ENCODE measurements at regions not wholly inside any gene's neighbourhood (a gene's known extent, or its start where the extent isn't known, plus 50 kb on each side); places are given as distances from the start of the nearest gene placed in this dataset.
"Not testable (repeated sequence)": the region's sequence is repeated elsewhere in the genome, so short reads cannot be mapped to it uniquely, and the experiment has no call there.

GRCh38 chr2:66170744-66171330 is 264.1 kb upstream of the MEIS1 start:
- no peak for DNase-seq

DNA sequence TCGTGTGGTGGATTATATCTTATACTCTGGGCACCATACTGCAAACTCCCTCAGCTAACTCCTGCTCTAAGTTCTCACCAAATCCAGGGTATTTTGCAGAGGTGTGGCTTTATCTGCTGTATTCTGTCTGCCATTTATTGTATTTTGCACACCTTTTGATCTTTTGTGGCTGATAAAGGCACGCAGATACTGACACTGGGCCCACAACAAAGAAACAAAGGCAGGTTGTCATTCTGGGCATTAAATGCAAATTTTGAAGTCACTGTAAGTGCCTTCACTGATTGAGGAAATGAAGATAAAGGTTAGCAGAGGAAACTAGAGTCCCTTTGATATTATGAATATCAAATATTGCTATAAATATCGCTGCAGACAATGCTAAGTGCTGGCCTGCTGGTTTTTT is 265.8 kb upstream of the MEIS1 start:
- DNase-seq = no peak

GRCh38 chr2:66164470-66164869 is 270.5 kb upstream of the MEIS1 start:
- no peak for DNase-seq

DNA sequence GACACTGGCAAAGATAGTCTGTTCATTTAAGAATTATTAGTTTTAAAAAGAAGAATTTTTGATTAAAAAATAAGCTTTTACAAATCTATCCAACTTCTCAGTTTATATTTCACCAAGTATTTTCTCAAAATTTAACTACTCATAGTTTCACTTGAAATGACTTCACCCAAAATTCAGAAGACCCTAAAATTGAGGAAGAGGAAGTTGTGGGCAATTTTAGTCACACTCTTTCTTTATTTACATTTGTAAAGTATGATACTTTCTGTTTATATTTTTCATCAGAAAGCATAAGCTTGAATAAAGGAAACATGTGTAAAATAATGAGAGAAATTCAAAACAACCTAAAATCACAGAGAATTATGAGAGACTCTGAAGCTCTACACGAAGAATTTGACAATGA is 278.8 kb upstream of the MEIS1 start:
- DNase-seq = no peak

DNA sequence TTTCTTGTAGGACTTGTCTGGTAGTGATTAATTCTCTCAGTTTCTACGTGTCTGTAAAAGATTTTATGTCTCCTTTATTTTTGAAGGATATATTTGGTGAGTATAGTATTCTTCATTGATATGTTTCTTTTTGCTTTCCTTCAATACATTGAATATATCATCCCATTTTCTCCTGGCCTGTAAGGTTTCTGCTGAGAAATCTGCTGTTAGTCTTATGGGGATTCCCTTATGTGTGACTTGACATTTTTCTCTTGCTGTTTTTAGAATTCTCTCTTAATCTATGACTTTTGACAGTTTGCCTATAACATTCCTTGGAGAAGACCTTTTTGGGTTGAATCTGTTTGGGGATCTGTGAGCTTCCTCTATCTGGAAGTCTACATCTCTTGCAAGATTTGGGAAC is 281.0 kb upstream of the MEIS1 start:
- DNase-seq = no peak

GRCh38 chr2:66145490-66145889 is 289.4 kb upstream of the MEIS1 start:
- no peak for DNase-seq

- DNase-seq = not testable (repeated sequence)
Observed at GRCh38 chr2:66144324-66144723, 290.6 kb upstream of the MEIS1 start.

GRCh38 chr2:66137606-66138130 is 297.3 kb upstream of the MEIS1 start:
- DNase-seq = no peak

- DNase-seq = no peak
Observed at GRCh38 chr2:66134138-66134701, 300.7 kb upstream of the MEIS1 start.

- no peak for DNase-seq
Observed at GRCh38 chr2:66127656-66128055, 307.3 kb upstream of the MEIS1 start.

GRCh38 chr2:66127061-66127460 is 307.9 kb upstream of the MEIS1 start:
- no peak for DNase-seq

DNA sequence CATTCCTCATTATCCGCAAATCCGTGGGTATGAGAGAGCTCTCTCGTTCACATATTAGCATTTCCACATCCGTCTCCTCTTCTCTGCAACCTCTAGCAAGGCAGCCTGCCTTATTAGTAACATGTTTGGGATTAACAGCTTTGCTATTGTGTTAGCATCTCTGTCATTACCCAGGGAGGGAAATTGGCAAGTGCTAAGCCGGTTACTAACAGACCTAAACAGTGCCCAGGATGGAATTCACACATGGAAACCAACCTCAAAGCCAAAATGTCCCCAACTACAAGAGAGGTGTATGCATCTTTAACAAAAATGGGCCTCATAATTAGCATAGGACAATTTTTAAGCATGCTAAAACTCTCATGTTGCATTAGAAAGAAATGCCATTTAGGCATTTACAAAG is 309.0 kb upstream of the MEIS1 start:
- no peak for DNase-seq

- no peak for DNase-seq
Observed at GRCh38 chr2:66122516-66122915, 312.4 kb upstream of the MEIS1 start.

GRCh38 chr2:66121946-66122345 is 313.0 kb upstream of the MEIS1 start:
- no peak for DNase-seq

DNA sequence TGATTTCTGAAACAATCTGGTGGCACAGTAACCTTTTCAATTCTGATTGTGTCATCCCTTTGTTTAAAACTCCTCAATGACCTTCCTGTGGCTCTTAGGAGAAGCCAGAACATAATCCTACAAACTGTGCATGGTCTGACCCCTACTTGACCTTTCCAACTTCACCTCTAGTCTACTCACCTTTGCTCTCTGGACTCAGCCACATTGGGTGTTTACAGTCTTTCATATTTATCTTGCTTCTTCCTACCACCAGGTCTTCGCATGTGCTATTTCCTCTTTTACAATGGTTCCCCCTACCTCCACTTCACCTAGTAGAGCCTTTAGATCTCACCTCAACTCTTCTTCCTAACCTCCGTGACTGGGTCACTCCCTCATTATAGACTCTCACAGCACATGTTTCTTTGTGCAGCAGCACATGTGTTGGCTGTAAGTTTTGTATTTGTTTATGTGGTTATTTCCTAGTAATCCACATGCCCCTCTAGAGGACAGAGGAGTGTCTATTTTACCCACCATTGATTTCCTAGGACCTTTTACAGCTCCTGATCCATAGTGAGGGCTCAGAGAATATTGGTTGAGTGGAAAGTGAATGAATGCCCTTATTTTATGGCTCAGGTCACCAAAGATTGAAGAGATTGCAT is 320.8 kb upstream of the MEIS1 start:
- no peak for DNase-seq

GRCh38 chr2:66111706-66112105 is 323.2 kb upstream of the MEIS1 start:
- no peak for DNase-seq

DNA sequence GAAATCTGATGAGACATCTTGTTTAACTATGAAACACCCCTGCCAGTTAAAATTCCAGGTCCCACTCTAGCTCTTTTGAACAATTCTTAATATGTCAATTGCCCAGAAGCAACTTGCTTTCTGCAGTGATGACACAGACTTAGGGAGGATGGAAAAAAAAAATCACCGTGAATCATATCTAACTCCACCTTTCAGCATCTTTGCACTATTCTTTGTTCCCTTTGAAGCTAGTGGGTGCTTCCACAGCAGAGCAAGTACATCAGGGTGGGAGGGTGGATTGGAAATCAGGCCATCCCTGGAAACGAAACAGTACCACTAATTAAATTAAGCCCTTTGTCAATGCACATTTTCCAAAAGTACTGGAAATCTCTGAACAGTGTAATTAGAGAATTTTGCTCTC is 324.3 kb upstream of the MEIS1 start:
- no peak for DNase-seq

DNA sequence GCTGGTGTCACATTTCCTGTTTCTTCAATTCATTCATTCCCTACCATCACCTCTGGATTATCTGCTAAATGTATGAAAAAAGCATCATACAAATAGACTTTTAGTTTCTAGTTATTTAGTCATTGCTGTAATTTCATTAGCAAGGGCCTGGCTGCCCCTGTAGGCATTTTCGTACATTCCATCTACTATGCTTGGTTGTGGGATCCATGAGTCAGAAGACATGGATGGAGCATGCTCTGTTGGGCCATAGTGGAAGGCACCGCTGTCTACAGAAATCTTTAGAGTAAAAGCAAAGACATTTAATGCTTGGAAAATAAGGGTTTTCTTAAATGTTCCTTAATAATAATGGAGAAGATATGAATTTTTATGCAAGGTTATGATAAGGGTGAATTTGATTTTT is 324.8 kb upstream of the MEIS1 start:
- DNase-seq = no peak

- DNase-seq = no peak
Observed at GRCh38 chr2:66109419-66109818, 325.5 kb upstream of the MEIS1 start.

DNA sequence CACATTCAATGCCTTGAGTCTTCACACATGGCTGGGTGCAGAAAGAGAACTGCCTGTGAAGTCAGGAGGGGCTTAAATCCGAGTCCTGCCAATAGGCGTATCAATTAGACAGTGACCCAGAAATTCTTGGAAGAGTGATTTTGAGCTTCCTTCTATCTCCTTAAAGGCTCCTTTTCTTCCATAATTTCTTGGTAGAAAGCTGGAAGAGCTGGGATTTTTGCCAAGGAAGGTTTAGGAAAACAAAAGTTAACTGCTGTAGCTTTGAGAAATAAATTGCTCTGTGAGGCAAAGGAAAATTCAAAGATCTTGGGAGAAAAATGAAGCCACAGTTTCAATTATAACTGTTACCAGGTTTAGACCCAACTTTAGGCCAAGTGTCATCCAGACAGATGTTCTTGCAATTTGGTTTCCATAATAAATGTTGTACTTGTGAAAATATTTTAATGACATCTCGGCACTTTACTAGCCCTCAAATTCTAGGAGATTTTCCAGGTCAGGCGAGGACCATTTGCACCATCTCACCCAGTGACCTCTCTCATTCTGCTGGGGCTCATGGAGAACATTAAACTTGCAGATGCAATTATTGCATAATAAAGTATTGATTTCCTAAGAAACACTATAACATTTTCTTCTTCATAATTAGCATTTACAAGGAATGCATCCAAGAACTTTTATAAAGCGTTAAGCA is 329.7 kb upstream of the MEIS1 start:
- DNase-seq = no peak

GRCh38 chr2:66103581-66103980 is 331.3 kb upstream of the MEIS1 start:
- DNase-seq = no peak

DNA sequence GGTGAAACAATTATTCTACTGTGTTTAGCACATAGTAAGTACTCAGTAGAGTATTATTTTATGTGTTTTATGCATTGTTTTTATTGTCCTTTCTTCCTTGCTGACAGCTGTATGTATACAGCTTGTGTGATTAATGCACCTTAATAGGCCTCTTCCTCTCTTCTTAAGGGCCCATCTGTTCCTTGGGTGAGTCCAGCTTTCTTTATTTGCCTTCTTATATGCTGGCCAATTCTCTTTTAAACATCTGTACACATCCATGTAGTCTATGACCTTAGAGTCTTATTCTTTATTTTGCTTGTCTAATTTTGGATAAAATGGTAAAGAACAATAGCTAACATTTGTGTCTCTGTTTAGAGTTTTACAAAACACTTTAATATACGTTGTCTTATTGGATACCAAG is 333.7 kb upstream of the MEIS1 start:
- DNase-seq = no peak

- no peak for DNase-seq
Observed at GRCh38 chr2:66095820-66096345, 339.0 kb upstream of the MEIS1 start.

GRCh38 chr2:66094689-66095088 is 340.2 kb upstream of the MEIS1 start:
- not testable (repeated sequence) for DNase-seq

All from cerebellar nuclear complex (tissue), 1 donor.